ENCODE measurements at regions not wholly inside any gene's neighbourhood (a gene's known extent, or its start where the extent isn't known, plus 50 kb on each side); places are given as distances from the start of the nearest gene placed in this dataset.

DNA sequence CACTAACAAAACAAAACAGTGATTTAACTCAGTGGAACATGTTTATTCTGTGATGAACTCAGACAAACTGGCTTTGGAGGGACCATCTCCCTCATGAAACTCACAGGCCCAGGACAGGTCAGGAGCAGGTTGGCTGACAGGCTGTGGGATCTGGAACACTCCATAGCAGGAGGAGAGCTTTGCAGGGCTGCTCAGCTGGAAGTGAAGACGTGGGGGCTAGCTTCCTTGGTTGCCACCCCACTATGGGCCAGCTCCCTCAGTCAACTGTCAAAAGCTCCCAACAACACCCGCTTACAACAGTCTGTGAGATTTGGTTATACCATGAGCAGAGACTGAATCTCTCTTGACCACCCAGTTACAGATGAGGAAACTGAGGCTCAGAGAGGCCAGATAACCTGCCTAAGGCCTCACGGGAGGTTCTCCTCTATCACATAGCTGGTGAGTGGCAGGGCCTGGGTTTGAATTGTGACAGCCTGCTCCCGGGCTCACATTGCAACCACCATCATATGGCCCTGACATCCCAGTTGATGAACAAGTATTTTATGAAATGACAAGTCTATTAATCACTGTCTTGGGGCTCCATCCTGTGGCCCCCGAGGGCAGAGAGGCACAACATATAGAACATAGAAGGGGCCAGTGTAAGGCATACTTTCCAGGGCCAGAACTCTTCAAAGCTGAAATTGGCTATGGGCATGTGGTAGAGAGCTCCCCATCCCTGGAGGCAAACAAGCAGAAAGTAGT lies 473.4 kb downstream of the MN1 start:
- no peak for TF ChIP-seq CTCF (IDR thresholded peaks at IDR 0.05 in 4 of 5, conservative IDR thresholded peaks at IDR 0.05 in 1 of 5)
- no peak for TF ChIP-seq POLR2A (IDR thresholded peaks at IDR 0.05)

All from gastrocnemius medialis (tissue), 4 donors.